Suppressor macrophage treated with lipopolysaccharide for 1 hour (primary cell): ENCODE measurements at regions not wholly inside any gene's neighbourhood (a gene's known extent, or its start where the extent isn't known, plus 50 kb on each side); places are given as distances from the start of the nearest gene placed in this dataset.

Experiments
- DNase-seq, 3 donors: peaks; one replicate each; pipeline ENCODE4 v3.0.0-alpha.2; 2020 to 2022

DNA sequence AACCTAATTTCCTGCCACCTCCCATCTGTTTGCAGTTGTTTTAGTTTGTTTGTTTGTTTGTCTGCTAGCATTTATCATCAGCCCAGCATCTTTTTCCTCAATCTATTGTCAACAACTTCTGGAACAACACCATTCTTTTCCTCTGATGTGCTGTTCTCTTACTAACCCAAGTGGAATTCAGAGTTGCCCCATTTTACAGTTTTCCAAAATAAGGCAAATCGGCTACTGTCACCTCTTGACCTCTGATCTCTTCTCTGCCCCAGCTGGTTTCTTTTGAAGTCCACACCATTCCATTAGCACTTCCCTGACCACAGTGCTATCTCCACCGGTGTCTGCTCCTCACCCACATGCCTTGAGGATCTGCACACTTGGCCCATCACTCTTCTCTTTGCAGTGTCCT, 102.4 kb downstream of the EFNB2 start:
- no peak for DNase-seq

GRCh38 chr13:106432636-106433035, 102.8 kb downstream of the EFNB2 start:
- DNase-seq = no peak

DNA sequence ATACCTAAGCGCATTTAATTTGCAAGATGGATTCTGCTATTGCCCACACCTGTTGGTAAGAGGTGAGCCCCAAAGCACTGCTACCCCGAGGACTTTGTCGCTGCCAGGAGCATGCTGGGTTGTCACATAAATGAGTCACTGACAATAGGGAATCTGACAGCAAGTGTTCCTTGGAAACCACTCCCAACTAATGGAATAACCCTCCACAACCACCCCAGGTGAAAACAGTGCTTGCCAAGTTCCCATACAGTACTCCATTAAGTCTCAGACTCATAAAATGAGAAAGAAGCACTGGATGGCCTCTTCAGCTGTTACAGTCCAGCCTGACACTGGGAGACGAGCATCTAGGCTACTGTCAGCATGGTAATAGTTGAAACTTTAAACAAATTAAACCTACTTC, 108.6 kb downstream of the EFNB2 start:
- DNase-seq = no peak

DNA sequence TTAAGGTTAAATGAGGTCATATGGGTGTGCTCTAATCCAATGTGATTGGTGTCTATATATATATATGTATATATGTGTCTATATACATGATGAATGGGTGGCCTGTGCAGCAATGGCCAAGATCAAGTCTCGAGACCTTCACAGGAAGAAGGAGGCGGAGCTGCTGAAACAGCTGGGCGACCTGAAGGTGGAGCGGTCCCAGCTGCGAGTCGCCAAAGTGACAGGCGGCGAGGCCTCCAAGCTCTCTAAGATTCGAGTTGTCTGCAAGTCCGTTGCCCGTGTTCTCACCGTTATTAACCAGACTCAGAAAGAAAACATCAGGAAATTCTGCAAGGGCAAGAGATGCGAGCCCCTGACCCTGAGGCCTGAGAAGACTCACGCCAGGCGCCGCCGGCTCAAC, 109.8 kb downstream of the EFNB2 start:
- DNase-seq = no peak

DNA sequence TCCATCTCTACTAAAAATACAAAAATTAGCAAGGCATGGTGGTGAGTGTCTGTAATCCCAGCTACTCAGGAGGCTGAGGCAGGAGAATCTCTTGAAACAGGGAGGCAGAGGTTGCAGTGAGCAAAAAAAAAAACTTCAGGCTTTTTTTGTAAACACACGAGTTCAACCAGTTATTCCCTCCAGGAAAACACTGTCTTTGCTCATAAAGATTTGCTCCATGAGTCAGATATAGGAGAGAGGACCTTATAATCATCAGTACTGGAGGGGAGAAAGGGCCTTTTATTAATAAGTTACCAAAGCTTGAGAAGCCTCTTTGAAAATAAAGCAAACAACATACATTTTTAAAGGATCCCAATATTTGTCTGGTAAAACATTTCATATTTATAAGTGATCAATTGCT, 110.7 kb downstream of the EFNB2 start:
- no peak for DNase-seq

DNA sequence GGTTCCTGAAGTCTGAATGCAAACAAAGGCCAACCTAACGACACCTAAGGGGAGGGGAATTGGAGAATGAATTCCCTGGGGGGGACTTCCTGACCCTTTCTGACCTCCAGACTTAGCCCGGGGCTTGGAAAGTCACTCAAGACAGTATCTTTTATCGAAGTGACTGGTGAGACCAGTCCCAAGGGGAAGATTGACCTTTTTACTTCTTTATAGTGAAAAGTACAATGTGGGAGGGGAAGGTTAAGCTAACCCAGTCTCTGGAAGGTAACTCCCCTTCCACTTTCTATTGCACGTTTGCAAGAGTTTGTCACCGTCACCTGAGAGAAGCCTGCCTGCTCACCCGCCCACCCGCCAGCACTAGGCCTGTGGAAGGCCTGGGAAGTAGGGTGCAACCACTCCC, 111.9 kb downstream of the EFNB2 start:
- DNase-seq = peak in 1 of 3 donors; percentile 3

DNA sequence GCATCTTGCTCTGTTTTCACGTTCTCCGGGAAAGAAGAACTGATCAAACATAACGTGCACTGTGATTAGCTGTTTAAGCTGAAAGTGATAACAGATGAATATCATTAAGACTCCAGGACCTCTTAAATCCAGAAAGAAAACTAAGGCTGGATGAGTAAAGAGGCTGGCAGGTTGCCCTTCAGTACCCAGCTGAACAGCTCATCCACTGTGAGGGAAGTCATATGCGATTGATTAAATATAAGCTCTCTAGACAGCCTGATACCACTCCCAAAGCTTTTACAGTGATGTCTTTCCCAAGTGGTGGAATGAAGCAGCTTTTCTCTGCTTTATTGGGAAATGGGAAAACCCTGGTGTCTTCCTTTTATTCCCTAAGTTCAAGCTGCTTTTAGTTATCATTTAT, 116.9 kb downstream of the EFNB2 start:
- DNase-seq = no peak

GRCh38 chr13:106417467-106418110, 117.9 kb downstream of the EFNB2 start:
- DNase-seq = no peak

DNA sequence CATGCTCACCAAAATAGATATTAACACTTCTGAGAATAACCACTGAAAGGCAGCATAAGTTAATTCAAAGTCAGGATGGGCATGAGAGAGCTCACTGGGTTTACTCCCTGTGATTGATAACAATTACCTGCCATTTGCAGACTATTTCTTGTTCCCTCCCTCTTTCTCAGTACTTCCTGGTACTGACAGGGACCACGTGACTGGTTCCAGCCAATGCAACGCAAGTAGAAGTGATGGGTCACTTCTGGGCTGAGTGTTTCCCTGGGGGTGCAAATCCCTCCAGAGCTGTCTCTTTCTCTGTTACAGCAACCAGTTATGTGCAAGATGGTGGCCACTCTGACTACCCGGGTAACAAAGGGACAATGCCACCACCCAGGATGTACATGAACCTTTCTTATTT, 118.8 kb downstream of the EFNB2 start:
- no peak for DNase-seq

DNA sequence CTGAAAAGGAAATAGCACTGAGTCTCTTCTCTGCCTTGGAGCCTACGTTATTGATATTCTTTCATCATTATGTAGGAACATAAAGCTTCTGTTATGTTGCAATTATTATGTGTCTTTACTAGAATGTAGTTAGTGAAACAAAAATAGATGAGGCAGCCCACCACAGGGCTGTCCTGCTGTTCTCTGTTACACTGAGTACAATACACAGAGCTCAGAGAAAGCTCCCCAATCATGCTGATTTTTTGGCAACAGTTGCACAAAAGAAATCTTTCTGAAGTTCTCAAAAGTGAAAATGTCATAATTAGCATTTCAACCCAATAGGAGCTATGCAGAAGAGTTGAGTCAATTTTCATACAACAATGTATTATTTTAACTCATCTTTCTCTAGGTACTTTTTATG, 119.5 kb downstream of the EFNB2 start:
- DNase-seq = no peak

- DNase-seq = no peak
These were observed 120.0 kb downstream of the EFNB2 start for GRCh38 chr13:106415442-106415841.

DNA sequence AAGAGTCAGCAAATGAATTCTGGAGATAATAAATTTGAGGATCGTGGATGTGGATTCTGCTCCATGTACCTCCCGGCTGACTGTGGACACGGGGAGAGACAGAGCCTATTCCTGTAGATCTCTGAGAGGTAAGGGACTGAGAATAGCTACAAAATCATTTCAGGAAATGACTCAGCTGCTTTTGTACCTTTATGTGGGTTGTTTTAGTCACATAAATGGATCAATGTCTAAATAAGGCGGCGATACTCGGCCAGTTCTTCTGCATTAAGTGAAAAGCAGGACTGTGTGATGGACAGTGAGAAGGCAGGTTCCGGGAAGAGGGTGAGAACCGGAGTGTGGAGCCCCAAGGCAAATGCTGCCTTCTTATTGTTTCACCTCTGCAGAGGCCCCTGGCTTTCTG, 128.1 kb downstream of the EFNB2 start:
- DNase-seq = no peak

DNA sequence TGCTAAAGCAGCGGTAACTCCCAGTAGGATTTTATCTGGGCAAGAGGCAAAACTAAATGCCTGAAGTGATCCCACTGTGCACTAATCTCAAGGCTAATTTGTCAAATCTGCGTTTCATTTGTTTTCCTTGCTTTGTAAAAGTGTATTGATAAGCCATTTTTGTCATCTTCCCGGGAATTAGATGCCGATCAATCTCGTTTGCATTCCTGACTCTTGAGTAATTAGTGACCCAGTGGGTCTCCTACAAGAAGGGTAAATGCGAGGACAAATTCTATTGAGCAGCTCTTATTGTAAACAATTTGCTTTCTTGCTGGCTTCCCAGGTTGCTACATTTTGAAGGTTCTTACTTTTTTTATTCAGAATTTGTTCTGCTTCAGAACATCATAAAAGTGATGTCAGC, 129.7 kb downstream of the EFNB2 start:
- DNase-seq = no peak

GRCh38 chr13:106403280-106403679, 132.2 kb downstream of the EFNB2 start:
- DNase-seq = no peak

DNA sequence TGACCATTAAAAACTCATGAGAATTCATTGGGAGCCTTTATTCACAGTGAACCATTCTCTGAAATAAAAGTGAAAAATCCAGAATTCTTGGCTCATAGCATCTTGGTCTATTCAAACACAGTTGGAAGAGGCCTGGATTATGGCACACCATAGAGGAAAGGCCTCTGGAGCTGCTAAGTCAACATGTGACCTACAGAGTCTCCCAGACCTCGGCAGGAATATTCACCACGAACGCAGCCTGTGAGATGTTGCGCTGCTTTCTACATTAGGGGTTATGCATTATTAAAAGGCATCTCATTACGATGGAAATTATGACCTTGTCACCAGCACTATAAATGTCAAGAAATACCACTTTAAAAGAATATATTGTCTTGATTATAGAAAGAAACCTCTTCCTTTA, 132.6 kb downstream of the EFNB2 start:
- DNase-seq = no peak

- no peak for DNase-seq
These were observed 134.4 kb downstream of the EFNB2 start for GRCh38 chr13:106401081-106401480.

- DNase-seq = no peak
These were observed 135.2 kb downstream of the EFNB2 start for GRCh38 chr13:106400289-106400688.

GRCh38 chr13:106398289-106398688, 137.2 kb downstream of the EFNB2 start:
- no peak for DNase-seq

GRCh38 chr13:106393776-106394175, 141.7 kb downstream of the EFNB2 start:
- DNase-seq = no peak

- no peak for DNase-seq
These were observed 143.8 kb downstream of the EFNB2 start for GRCh38 chr13:106391681-106392080.

DNA sequence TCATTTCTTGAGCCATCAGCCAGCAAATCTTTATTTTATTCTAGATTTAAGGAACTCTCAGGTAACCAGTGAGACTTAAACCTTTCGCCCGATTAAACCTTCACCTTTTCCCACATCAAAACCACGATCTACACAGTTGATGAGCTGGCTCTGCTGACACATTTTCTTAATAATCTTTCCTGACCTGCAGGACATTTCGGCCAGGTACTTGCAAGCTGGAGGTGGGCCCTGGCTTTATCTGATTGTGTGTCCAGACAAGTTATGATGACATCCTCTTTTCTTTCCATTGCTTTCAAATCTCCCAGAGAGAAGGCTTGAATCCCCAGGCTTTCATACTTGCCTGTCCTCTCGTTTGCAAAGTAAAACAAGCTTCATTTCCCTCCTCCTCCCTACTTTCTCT, 144.2 kb downstream of the EFNB2 start:
- no peak for DNase-seq

DNA sequence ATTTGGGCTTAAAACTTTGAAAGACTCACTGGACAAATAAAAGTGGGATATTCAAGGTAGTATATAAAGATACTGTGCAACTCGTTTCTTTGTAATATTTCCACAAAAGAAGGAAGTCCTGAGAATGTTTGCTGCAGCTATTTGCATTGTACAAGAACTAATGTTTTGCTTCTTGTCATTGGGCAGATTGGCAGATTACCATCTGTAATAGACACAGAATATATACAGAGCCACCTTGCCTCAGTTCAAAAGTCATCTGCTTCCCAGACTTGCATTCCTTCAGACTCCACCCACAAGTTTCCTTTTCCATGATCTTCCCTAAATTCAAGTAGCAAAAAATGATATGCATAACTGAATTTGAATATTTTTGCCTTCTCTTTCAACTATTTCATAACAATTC, 145.1 kb downstream of the EFNB2 start:
- no peak for DNase-seq

GRCh38 chr13:106385654-106386053, 149.8 kb downstream of the EFNB2 start:
- DNase-seq = no peak

DNA sequence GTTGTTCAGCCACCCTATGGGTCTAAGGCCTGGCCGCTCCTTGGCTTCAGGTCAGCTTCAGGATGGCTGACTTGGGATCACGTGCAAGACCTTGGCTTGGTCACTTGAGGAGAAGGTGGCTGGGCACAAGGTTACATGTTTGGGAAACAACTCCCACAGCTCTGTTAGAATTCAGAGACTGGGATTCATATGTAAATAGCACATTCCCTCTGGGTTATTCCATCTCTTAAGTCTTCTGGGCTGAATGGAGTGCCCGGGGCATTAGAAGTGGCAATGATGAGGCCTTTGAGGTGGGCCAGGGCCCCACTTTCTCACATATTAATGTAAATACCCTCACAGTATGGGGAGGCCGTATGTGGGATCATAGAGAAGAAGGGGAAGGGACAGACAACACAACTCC, 150.9 kb downstream of the EFNB2 start:
- no peak for DNase-seq

GRCh38 chr13:106383791-106384190, 151.7 kb downstream of the EFNB2 start:
- no peak for DNase-seq

DNA sequence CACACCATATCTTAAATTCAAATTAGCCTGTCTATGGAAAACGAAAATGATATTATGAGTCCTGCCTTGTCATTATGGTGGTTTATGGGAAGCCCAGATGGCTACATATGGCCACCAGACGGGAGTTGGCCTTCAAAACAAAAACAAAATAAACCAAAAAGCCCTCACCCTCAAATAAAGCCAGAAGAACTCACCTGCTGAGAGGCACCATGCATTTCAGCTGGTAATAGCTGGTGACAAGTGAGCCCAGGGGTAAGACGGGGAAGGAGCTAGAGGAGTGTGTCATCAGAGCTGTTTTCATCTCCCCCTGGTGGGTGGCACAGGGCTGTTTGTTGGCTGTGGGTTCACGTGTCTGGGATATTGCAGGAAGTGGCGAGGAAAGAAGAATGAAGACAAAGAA, 152.9 kb downstream of the EFNB2 start:
- no peak for DNase-seq
